Stimulated activated CD4-positive, alpha-beta T cell treated with anti-CD3 and anti-CD28 coated beads, Interleukin-15, amount 100 ng/mL, for 1 hour (primary cell): ENCODE measurements at regions not wholly inside any gene's neighbourhood (a gene's known extent, or its start where the extent isn't known, plus 50 kb on each side); places are given as distances from the start of the nearest gene placed in this dataset.
"Not testable (repeated sequence)": the region's sequence is repeated elsewhere in the genome, so short reads cannot be mapped to it uniquely, and the experiment has no call there.

Experiments used
- DNase-seq, 2 donors: peaks; one replicate each; pipeline ENCODE4 v3.0.0-alpha.2; 2020; ENCODE audit warnings: low read depth in 1 of 2, low spot score in 1 of 2

GRCh38 chr14:48614003-48614402 is 938.6 kb upstream of the MDGA2 start:
- DNase-seq = no peak

GRCh38 chr14:48606960-48607359 is 931.6 kb upstream of the MDGA2 start:
- DNase-seq = not testable (repeated sequence)

DNA sequence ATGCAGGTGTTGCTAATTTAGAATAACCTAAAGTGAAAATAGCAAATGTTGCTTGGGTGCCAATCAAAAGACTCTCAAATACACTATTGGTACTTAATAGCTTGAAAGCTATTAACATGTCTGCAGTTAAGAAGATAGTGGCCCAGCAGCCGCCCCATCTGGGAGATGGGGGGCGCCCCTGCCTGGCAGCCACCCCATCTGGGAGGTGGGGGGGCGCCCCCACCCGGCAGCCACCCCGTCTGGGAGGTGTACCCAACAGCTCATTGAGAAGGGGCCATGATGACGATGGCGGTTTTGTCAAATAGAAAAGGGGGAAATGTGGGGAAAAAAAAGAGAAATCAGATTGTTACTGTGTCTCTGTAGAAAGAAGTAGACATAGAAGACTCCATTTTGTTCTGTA is 923.1 kb upstream of the MDGA2 start:
- no peak for DNase-seq

GRCh38 chr14:48586099-48586498 is 910.7 kb upstream of the MDGA2 start:
- no peak for DNase-seq

GRCh38 chr14:48584031-48584430 is 908.6 kb upstream of the MDGA2 start:
- no peak for DNase-seq

DNA sequence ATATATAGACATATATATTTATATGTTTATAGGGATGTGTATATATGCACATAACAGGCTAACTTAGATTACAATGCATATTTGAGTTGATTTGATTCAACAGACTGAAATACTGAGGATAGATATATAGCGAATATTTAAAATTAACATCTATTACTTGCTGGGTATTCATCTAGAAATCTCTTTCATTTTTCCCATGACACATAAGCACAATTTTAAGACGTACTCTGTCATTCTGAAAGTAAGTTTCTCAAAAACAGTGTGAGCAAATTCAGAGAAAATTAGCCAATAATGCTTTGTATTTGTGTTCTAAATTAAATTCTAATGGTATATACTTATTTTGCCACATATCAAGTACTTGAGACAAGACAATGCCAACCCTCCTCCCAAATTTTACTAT is 907.5 kb upstream of the MDGA2 start:
- no peak for DNase-seq

GRCh38 chr14:48580692-48581091 is 905.3 kb upstream of the MDGA2 start:
- no peak for DNase-seq

GRCh38 chr14:48575772-48576171 is 900.4 kb upstream of the MDGA2 start:
- no peak for DNase-seq

DNA sequence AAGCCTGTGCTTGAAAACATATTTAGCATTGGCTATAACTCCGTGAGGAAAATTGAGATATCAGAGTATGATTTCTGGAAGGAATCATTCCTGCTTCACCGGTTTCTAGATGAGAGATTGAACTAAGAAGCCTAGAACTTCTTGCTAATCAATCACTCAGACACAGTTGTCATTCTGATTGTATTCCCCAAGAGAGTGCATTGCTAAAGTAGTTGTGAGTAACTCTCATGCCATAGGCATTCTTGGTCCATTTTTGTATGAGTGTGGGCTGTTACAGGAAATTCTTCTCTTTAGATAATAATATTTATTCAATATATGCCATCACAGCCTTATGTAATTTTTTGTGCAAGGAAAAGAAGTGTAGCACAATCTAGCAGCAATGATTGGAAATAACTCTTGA is 893.3 kb upstream of the MDGA2 start:
- DNase-seq = no peak

- no peak for DNase-seq
Measured at GRCh38 chr14:48568252-48568651, 892.8 kb upstream of the MDGA2 start.

DNA sequence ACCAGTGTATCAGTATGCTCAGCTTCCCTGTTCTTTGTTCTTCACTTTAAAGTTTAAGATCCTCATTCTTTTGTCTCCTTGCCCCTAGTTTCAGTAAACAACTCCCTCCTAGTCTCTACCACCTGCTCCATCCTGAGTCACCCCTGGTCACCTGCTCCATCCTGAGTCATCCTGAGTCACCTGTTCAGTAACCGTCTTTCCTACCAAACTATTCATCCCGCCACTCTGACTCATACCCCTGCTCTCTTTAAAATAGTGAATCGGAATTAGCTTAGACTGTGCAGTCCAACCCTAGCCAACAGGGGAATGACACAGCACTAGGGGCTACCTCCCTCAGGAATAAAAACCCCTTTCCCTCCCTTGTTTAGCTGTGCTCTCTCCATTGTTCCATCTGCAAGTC is 888.1 kb upstream of the MDGA2 start:
- no peak for DNase-seq

DNA sequence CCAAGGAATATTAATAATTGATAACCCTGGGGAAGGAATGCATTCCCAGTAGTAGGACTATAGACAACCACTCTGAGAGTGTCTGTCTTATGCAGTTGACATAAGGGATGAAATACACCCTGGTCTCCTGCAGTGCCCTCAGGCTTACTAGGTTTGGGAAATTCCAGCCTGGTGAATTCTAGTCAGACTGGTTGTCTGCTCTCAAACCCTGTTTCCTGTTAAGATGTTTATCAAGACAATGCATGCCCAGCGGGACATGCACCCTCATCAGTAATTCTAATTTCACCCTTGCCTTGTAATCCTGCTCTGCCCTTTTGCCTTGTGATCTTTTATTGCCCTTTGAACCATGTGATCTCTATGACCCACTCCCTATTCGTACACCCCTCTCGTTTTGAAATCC is 886.0 kb upstream of the MDGA2 start:
- not testable (repeated sequence) for DNase-seq

- no peak for DNase-seq
Measured at GRCh38 chr14:48560421-48560820, 885.0 kb upstream of the MDGA2 start.

- DNase-seq = no peak
Measured at GRCh38 chr14:48553443-48553842, 878.0 kb upstream of the MDGA2 start.

GRCh38 chr14:48546996-48547395 is 871.6 kb upstream of the MDGA2 start:
- no peak for DNase-seq

- DNase-seq = no peak
Measured at GRCh38 chr14:48537600-48537999, 862.2 kb upstream of the MDGA2 start.

GRCh38 chr14:48536318-48536717 is 860.9 kb upstream of the MDGA2 start:
- DNase-seq = no peak

DNA sequence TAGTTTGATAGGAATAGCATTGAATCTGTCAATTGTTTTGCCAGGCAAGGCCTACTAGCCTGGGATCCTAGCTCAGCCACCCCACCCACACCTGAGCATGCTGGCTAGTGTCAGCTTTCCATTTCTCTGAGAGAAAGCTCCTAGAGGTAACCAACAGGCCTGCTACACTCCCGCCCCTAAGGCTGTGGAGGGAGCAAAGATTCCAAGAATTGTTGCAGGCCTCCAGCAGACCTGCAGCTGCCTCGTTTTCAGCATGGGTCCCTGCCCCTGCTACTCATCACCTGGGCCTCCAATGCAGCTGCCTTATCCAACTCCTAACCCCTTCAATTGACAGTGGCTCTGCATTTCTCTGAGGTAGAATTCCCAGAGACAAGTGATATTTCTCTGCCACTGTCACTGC is 852.4 kb upstream of the MDGA2 start:
- no peak for DNase-seq

DNA sequence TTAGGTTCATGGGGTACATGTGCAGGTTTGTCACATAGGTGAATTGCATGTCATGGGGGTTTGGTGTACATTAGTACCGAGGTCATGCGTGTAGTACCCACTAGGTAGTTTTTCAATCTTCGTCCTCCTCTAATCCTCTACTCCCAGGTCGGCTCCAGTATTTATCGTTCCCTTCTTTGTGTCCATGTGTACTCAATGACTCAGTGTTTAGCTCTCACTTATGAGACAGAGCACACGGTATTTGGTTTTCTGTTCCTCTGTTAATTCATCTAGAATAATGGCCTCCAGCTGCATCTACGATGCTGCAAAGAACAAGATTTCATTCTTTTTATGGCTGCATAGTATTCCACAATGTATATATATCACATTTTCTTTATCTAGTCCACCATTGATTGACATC is 850.9 kb upstream of the MDGA2 start:
- no peak for DNase-seq

DNA sequence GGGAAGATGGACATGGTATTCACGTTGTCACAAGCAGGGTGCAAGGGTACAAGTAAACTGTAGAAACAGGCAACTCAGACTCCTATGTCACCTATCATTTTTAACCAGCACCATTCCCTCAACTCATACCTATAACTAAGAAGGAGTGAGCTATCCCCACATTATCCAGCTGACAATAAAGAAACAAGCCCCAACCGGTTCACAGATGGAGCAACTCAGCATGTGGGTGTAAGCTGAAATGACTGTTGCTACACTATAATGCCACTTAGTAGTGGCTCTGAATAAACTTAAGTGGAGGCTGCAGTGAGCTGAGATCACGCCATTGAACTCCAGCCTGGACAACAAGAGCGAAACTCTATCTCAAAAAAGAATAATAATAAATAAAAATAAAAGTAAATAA is 829.5 kb upstream of the MDGA2 start:
- no peak for DNase-seq

DNA sequence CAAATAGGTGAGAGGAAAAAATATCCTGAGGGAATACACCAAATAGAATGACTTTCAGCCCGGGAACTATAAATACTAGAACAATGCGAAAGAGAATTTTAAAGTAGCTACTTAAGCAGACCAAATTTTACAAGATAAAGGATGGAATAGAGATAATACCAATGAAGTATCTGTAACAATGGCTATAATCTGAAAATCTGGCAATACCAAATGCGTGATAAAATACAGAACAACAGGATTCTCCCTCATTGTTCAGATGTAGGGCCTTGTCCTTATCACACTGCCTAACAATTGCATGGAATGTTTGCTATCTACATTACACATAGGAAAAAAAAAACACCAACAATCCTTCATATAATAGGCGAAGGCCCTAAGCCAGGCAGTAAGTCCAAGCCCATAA is 815.4 kb upstream of the MDGA2 start:
- DNase-seq = no peak

DNA sequence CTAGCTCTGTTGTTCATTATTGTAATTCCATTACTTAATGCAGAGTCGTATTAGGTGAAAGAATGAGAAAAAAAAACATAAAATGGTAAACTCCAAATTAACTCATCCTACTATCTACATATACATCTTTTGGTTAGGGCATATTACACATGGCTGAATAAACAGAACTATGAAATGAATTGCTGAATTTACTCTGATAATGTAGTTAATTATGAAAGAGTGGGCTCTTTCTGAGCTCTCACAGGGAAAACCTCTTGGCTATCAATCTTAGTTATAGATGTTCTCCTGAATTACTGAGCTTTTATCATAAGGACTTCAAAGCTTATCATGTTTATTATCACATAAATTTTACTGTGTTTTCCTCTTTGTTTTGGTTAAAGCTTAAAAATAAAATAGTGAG is 798.5 kb upstream of the MDGA2 start:
- DNase-seq = no peak

- no peak for DNase-seq
Measured at GRCh38 chr14:48456051-48456450, 780.6 kb upstream of the MDGA2 start.

- no peak for DNase-seq
Measured at GRCh38 chr14:48454887-48455286, 779.5 kb upstream of the MDGA2 start.
